ENCODE measurements at regions not wholly inside any gene's neighbourhood (a gene's known extent, or its start where the extent isn't known, plus 50 kb on each side); places are given as distances from the start of the nearest gene placed in this dataset.

DNA sequence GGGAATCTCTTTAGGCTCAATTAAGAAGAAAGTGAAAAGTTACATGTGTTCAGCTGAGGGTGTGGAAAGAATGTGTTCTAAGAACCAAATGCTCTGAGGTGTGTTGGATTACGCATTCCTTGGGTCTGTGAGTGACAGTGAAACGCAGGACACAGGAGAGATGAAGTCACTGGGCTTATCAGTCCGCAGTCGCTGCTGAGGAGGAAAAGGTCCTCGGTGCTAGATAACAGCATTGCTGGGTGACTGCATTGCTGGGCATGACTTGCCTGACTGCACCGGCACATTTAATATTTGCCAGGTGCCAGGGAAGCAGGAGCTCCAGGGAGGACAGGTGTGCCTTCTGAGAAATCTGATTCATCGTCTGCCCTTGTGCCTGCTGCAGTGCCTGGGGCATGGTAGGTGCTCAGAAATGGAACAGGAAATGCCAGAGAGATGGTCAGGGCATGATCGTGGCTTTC, 64.4 kb upstream of the FZD10 start:
- no peak for DNase-seq (ENCODE audit: low read depth)
- H3K4me3 ChIP-seq (ENCODE audit: low read depth, low read length): no peak overlapping the region
- TF ChIP-seq MAX (IDR thresholded peaks at IDR 0.05; ENCODE audit: low read depth, low read length) (no peak), POLR2A (IDR thresholded peaks at IDR 0.05; ENCODE audit: extremely low read depth, insufficient read length) (no peak), MYC (IDR thresholded peaks at IDR 0.05; ENCODE audit: low read depth, low read length) (no peak)
- TF ChIP-seq, protein P1, sequence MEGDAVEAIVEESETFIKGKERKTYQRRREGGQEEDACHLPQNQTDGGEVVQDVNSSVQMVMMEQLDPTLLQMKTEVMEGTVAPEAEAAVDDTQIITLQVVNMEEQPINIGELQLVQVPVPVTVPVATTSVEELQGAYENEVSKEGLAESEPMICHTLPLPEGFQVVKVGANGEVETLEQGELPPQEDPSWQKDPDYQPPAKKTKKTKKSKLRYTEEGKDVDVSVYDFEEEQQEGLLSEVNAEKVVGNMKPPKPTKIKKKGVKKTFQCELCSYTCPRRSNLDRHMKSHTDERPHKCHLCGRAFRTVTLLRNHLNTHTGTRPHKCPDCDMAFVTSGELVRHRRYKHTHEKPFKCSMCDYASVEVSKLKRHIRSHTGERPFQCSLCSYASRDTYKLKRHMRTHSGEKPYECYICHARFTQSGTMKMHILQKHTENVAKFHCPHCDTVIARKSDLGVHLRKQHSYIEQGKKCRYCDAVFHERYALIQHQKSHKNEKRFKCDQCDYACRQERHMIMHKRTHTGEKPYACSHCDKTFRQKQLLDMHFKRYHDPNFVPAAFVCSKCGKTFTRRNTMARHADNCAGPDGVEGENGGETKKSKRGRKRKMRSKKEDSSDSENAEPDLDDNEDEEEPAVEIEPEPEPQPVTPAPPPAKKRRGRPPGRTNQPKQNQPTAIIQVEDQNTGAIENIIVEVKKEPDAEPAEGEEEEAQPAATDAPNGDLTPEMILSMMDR (IDR thresholded peaks at IDR 0.05; ENCODE audit: low read depth, low read length): no peak

- DNase-seq (ENCODE audit: low read depth): no peak
- H3K4me3 ChIP-seq (ENCODE audit: low read depth, low read length): no peak overlapping the region
- TF ChIP-seq, protein P1 (IDR thresholded peaks at IDR 0.05; ENCODE audit: low read depth, low read length): no peak
- no peak for TF ChIP-seq POLR2A (IDR thresholded peaks at IDR 0.05; ENCODE audit: extremely low read depth, insufficient read length)
- no peak for TF ChIP-seq MYC (IDR thresholded peaks at IDR 0.05; ENCODE audit: low read depth, low read length)
- no peak for TF ChIP-seq MAX (IDR thresholded peaks at IDR 0.05; ENCODE audit: low read depth, low read length)
These were observed 63.8 kb upstream of the FZD10 start for GRCh38 chr12:130098301-130099005.

- TF ChIP-seq MYC (IDR thresholded peaks at IDR 0.05; ENCODE audit: low read depth, low read length): no peak
These were observed 61.5 kb upstream of the FZD10 start for GRCh38 chr12:130100634-130101362.

GRCh38 chr12:130101370-130101769, 60.9 kb upstream of the FZD10 start:
- TF ChIP-seq MAX (IDR thresholded peaks at IDR 0.05; ENCODE audit: low read depth, low read length) (no peak), MYC (IDR thresholded peaks at IDR 0.05; ENCODE audit: low read depth, low read length) (no peak), POLR2A (IDR thresholded peaks at IDR 0.05; ENCODE audit: extremely low read depth, insufficient read length) (no peak)
- TF ChIP-seq, protein P1 (IDR thresholded peaks at IDR 0.05; ENCODE audit: low read depth, low read length): no peak
- no peak overlapping the region for H3K4me3 ChIP-seq (ENCODE audit: low read depth, low read length)
- DNase-seq (ENCODE audit: low read depth): no peak

More at GRCh38 chr12:130100634-130101362, 61.5 kb upstream of the FZD10 start:
- DNase-seq (ENCODE audit: low read depth): no peak
- H3K4me3 ChIP-seq (ENCODE audit: low read depth, low read length): no peak overlapping the region

DNA sequence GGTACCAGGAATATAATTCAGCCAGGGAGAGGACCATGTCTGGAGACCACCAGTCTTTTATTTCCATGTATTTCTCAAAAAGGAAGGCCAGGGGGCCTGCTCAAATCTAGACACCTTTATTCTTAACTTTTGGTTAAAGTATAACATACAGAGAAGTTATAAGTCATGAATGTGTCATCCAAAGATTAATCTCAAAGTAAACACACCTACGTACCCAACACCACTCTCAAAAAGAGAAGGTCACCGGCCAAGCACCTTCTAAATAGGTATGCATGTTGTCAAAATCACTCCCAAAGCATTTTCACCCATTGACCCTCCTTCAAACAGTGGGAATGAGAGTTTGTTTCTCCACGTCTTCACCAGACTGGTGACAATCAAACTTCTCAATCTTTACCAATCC, 60.0 kb upstream of the FZD10 start:
- TF ChIP-seq POLR2A (IDR thresholded peaks at IDR 0.05; ENCODE audit: extremely low read depth, insufficient read length) (no peak), MAX (IDR thresholded peaks at IDR 0.05; ENCODE audit: low read depth, low read length) (no peak), MYC (IDR thresholded peaks at IDR 0.05; ENCODE audit: low read depth, low read length) (no peak)
- TF ChIP-seq, protein P1 (IDR thresholded peaks at IDR 0.05; ENCODE audit: low read depth, low read length): no peak
- DNase-seq (ENCODE audit: low read depth): no peak
- no peak overlapping the region for H3K4me3 ChIP-seq (ENCODE audit: low read depth, low read length)

GRCh38 chr12:130104571-130105106, 57.6 kb upstream of the FZD10 start:
- no peak for DNase-seq (ENCODE audit: low read depth)
- no peak for TF ChIP-seq POLR2A (IDR thresholded peaks at IDR 0.05; ENCODE audit: extremely low read depth, insufficient read length)
- no peak for TF ChIP-seq MYC (IDR thresholded peaks at IDR 0.05; ENCODE audit: low read depth, low read length)
- H3K4me3 ChIP-seq (ENCODE audit: low read depth, low read length): no peak overlapping the region
